ENCODE measurements at regions not wholly inside any gene's neighbourhood (a gene's known extent, or its start where the extent isn't known, plus 50 kb on each side); places are given as distances from the start of the nearest gene placed in this dataset.
"Not testable (repeated sequence)": the region's sequence is repeated elsewhere in the genome, so short reads cannot be mapped to it uniquely, and the experiment has no call there.

DNA sequence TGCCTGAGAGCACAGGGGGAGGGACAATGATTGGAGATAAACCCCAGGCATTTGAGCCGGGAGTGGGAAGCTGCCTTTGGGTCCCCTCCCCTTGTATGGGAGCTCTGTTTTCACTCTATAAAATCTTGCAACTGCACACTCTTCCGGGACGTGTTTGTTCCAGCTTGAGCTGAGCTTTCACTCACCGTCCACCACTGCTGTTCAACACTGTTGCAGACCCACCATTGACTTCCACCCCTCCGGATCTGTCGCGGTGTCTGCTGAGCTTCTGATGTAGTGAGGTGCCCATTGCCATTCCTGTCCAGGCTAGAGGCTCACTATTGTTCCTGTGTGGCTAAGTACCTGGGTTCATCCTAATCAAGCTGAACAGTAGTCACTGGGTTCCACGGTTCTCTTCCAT is 231.6 kb upstream of the CWC22 start:
- no peak for DNase-seq
- Histone ChIP-seq H3K9me3 (no peaks in the 10 kb centered on the region), H3K4me3 (no peak overlapping the region), H3K36me3 (replicated peaks in 1 of 2; ENCODE audit: insufficient read depth in 1 of 2, low read depth in 2 of 2) (no peaks in the 10 kb centered on the region), H3K27me3 (no peaks in the 10 kb centered on the region), H3K4me1 (no peaks in the 10 kb centered on the region), H3K27ac (no peak overlapping the region)
- intact Hi-C loops (cut with DNase I): no loop called here
- WGBS, 2 donors: 80 to 90% methylated on average over 8 of the region's 8 CpGs
- no peak for ATAC-seq
- TF ChIP-seq POLR2A (IDR thresholded peaks at IDR 0.05): no peak
- TF ChIP-seq, protein P1, sequence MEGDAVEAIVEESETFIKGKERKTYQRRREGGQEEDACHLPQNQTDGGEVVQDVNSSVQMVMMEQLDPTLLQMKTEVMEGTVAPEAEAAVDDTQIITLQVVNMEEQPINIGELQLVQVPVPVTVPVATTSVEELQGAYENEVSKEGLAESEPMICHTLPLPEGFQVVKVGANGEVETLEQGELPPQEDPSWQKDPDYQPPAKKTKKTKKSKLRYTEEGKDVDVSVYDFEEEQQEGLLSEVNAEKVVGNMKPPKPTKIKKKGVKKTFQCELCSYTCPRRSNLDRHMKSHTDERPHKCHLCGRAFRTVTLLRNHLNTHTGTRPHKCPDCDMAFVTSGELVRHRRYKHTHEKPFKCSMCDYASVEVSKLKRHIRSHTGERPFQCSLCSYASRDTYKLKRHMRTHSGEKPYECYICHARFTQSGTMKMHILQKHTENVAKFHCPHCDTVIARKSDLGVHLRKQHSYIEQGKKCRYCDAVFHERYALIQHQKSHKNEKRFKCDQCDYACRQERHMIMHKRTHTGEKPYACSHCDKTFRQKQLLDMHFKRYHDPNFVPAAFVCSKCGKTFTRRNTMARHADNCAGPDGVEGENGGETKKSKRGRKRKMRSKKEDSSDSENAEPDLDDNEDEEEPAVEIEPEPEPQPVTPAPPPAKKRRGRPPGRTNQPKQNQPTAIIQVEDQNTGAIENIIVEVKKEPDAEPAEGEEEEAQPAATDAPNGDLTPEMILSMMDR (IDR thresholded peaks at IDR 0.05): no peak

DNA sequence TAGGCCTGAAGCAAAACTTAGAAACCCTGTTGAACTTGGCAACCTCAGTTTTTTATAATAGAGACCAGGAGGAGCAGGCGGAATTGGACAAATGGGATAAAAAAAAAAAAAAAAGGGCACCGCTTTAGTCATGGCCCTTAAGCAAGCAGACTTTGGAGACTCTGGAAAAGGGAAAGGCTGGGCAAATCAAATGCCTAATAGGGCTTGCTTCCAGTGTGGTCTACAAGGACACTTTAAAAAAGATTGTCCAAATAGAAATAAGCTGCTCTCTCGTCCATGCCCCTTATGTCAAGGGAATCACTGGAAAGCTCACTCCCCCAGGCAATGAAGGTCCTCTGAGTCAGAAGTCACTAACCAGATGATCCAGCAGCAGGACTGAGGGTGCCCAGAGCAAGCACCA is 229.0 kb upstream of the CWC22 start:
- H3K36me3 ChIP-seq (replicated peaks in 1 of 2; ENCODE audit: insufficient read depth in 1 of 2, low read depth in 2 of 2): not testable (repeated sequence)

DNA sequence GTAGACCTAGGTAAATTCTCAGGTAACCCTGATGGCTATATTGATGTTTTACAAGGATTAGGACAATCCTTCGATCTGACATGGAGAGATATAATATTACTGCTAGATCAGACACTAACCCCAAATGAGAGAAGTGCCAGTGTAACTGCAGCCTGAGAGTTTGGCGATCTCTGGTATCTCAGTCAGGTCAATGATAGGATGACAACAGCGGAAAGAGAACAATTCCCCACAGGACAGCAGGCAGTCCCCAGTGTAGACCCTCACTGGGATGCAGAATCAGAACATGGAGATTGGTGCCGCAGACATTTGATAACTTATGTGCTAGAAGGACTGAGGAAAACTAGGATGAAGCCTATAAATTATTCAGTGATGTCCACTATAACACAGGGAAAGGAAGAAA is 228.4 kb upstream of the CWC22 start:
- H3K4me3 ChIP-seq; DNase-seq; intact Hi-C loops (cut with DNase I); H3K9me3 ChIP-seq; H3K36me3 ChIP-seq (replicated peaks in 1 of 2; ENCODE audit: insufficient read depth in 1 of 2, low read depth in 2 of 2); H3K4me1 ChIP-seq; H3K27ac ChIP-seq; H3K27me3 ChIP-seq; ATAC-seq: not testable (repeated sequence)
- 82 to 89% methylated on average over 4 of the region's 4 CpGs for WGBS, 2 donors

More for the DNA sequence above, 229.0 kb upstream of the CWC22 start:
- H3K4me3 ChIP-seq; ATAC-seq; H3K4me1 ChIP-seq; H3K27me3 ChIP-seq; H3K27ac ChIP-seq; DNase-seq; intact Hi-C loops (cut with DNase I); H3K9me3 ChIP-seq: not testable (repeated sequence)
- WGBS, 2 donors: 73 to 77% methylated on average over 3 of the region's 3 CpGs

DNA sequence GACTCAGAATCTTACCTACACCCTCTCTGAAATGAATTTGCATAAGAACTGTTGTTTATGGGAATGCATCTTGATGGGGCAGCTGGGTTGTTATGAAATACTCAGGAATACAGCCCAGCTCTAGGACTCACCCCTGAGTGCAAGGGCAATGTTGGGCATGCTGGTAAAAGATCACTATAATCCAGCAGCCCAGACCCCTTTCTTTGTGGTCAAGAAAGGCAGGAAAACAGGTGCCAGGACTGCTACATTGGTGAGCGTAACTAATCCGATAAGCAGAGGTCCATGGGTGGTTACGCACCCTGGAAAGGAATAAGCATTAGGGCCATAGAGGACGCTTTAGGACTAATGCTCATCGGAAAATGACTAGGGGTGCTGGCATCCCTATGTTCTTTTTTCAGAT is 227.9 kb upstream of the CWC22 start:
- 75 to 89% methylated on average over 5 of the region's 5 CpGs for WGBS, 2 donors
- intact Hi-C loops (cut with DNase I); ATAC-seq: not testable (repeated sequence)

DNA sequence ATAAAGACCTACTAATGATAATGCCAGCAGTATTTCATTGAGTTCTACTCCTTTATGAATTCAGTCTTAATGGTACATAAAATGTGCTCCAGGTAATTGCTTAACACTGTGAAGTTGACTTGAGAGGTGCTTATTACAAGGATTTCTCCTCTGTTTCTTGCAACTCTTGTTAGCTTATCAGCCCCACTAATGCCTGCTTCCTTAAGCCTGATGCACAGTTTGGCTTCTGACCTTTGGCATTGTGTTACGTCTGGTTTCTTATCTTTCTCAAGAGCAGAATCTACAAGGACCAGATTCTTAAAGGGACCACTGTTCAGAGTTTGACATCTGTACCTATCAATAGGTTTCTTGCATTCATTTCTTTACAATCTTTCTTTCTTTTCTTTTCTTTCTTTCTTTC is 223.9 kb upstream of the CWC22 start:
- intact Hi-C loops (cut with DNase I): no loop called here
- DNase-seq (no peak), ATAC-seq (no peak)
- H3K4me3 ChIP-seq: no peak overlapping the region
- no peak overlapping the region for H3K27ac ChIP-seq
- WGBS, 2 donors: 17 to 18% methylated on average over 1 of the region's 1 CpG
- H3K9me3 ChIP-seq: no peaks in the 10 kb centered on the region
- no peaks in the 10 kb centered on the region for H3K27me3 ChIP-seq
- TF ChIP-seq, protein P1 (IDR thresholded peaks at IDR 0.05): no peak
- TF ChIP-seq POLR2A (IDR thresholded peaks at IDR 0.05): no peak
- H3K36me3 ChIP-seq (replicated peaks in 1 of 2; ENCODE audit: insufficient read depth in 1 of 2, low read depth in 2 of 2): no peaks in the 10 kb centered on the region
- H3K4me1 ChIP-seq: no peaks in the 10 kb centered on the region

More for the DNA sequence above, 227.9 kb upstream of the CWC22 start:
- not testable (repeated sequence) for H3K27ac ChIP-seq; H3K36me3 ChIP-seq (replicated peaks in 1 of 2; ENCODE audit: insufficient read depth in 1 of 2, low read depth in 2 of 2); H3K4me3 ChIP-seq; DNase-seq; H3K4me1 ChIP-seq; H3K9me3 ChIP-seq; H3K27me3 ChIP-seq

DNA sequence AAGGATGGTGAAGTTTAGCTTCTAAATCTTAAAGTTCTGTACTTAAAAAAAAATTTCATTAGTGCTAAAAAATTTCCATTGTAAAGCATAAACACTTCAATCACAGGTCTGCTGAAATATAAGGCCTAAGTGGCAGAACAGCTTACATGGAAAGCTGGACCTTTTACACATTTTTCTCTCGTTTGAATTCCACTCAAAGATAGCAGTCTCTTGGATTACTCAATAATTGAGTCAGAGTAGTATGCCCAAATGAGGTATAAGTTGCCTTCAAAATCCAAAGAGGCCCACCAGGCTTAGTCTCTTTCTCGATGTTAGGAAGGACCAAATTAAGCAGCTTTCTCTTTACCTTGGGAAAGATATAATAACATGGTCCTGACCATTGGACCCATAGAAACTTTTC is 220.4 kb upstream of the CWC22 start:
- Histone ChIP-seq H3K4me1 (no peaks in the 10 kb centered on the region), H3K4me3 (no peak overlapping the region), H3K9me3 (no peaks in the 10 kb centered on the region), H3K27me3 (no peaks in the 10 kb centered on the region), H3K27ac (no peak overlapping the region), H3K36me3 (replicated peaks in 1 of 2; ENCODE audit: insufficient read depth in 1 of 2, low read depth in 2 of 2) (no peaks in the 10 kb centered on the region)
- no peak for ATAC-seq
- TF ChIP-seq, protein P1 (IDR thresholded peaks at IDR 0.05): no peak
- no peak for TF ChIP-seq POLR2A (IDR thresholded peaks at IDR 0.05)
- intact Hi-C loops (cut with DNase I): no loop called here
- DNase-seq: no peak
- 46 to 55% methylated on average over 2 of the region's 2 CpGs for WGBS, 2 donors
